ENCODE measurements at regions not wholly inside any gene's neighbourhood (a gene's known extent, or its start where the extent isn't known, plus 50 kb on each side); places are given as distances from the start of the nearest gene placed in this dataset.

- no peak overlapping the region for H3K27ac ChIP-seq (ENCODE audit: extremely low read length, insufficient read depth, low read length)
- DNase-seq (ENCODE audit: low spot score) (no peak), FAIRE-seq (no peak), ATAC-seq (no peak)
- peaks cover 12% of the 10 kb centered on the region for H3K9me3 ChIP-seq (ENCODE audit: low read length)
- ChIA-PET CTCF (ENCODE audit: low intra/inter-chr PET ratio, low total read pairs) (no interaction called here), POLR2A (no interaction called here)
- H3K4me2 ChIP-seq (ENCODE audit: low read depth, low read length), result no peak overlapping the region
- 17% methylated on average over 3 of the region's 3 CpGs for WGBS (ENCODE audit: low lambda C conversion rate)
- H3K79me2 ChIP-seq (ENCODE audit: insufficient read depth, low read length), result no peaks in the 10 kb centered on the region
- no peak overlapping the region for H3K4me3 ChIP-seq (replicated peaks in 1 of 3; ENCODE audit: insufficient read depth in 1 of 3, low read depth in 2 of 3, low read length in 3 of 3)
- no peaks in the 10 kb centered on the region for H3K27me3 ChIP-seq (ENCODE audit: control insufficient read depth in 1 of 2, insufficient read depth in 2 of 2, low read length in 2 of 2)
- H2AFZ ChIP-seq (ENCODE audit: low read length), result no peak overlapping the region
- in situ Hi-C loops (cut with HindIII; ENCODE audit: extremely low pct_ligation_motif_present, low pct_unique_long_range_greater_than_20kb) (no loop called here), intact Hi-C loops (cut with micrococcal nuclease; ENCODE audit: unreplicated experiment) (no loop called here)
- H4K20me1 ChIP-seq (ENCODE audit: insufficient read depth, low read length), result no peaks in the 10 kb centered on the region
- H3K4me1 ChIP-seq (ENCODE audit: insufficient read depth, low read length), result no peaks in the 10 kb centered on the region
- H3K9ac ChIP-seq (ENCODE audit: insufficient read depth, low read depth, low read length), result no peak overlapping the region
- TF ChIP-seq SAFB2 (CRISPR knock-in tag; IDR thresholded peaks at IDR 0.05; ENCODE audit: borderline replicate concordance, low read depth) (no peak), MTA1 (CRISPR knock-in tag; IDR thresholded peaks at IDR 0.05; ENCODE audit: borderline replicate concordance) (no peak), MAFK (conservative IDR thresholded peaks at IDR 0.05 in 1 of 2, IDR thresholded peaks at IDR 0.05 in 1 of 2; ENCODE audit: low read length in 2 of 2) (peak in 1 of 2 experiments; percentile 38; a peak in 1 of 4 replicates), ZNF235 (CRISPR knock-in tag; IDR thresholded peaks at IDR 0.05; ENCODE audit: borderline replicate concordance) (no peak)
- no peaks in the 10 kb centered on the region for H3K36me3 ChIP-seq (replicated peaks in 1 of 2; ENCODE audit: control insufficient read depth in 1 of 2, insufficient read depth in 2 of 2, low read length in 2 of 2)
- no TSS peak for BruUV-seq (replicated peaks)
Measured at GRCh38 chr5:144882739-144883283, 712.1 kb downstream of the KCTD16 start.

DNA sequence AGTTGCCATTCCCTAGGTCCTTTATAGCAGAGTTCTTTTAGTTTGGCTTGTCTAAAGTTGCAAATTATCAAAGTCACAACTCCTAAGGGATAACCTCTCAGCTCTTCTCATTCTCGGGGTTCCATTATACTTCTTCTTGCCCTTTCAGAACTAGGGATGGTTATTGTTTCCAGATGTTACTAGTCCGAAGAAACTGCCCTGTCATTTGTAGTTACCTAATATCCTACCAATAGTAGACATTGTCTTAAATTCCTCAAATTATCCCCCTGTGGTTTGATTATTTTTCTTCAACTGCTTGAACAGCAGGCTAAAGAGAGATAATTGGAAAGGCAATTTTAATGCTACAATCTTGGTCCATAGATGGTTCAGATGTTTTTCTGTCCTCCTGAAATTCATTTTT lies 709.8 kb downstream of the KCTD16 start:
- no peaks in the 10 kb centered on the region for H3K36me3 ChIP-seq (replicated peaks in 1 of 2; ENCODE audit: control insufficient read depth in 1 of 2, insufficient read depth in 2 of 2, low read length in 2 of 2)
- H2AFZ ChIP-seq (ENCODE audit: low read length), result no peak overlapping the region
- intact Hi-C loops (cut with micrococcal nuclease; ENCODE audit: unreplicated experiment) (no loop called here), in situ Hi-C loops (cut with HindIII; ENCODE audit: extremely low pct_ligation_motif_present, low pct_unique_long_range_greater_than_20kb) (no loop called here)
- CTCF ChIA-PET (ENCODE audit: low intra/inter-chr PET ratio, low total read pairs), result no interaction called here
- H3K27me3 ChIP-seq (ENCODE audit: control insufficient read depth in 1 of 2, insufficient read depth in 2 of 2, low read length in 2 of 2), result no peaks in the 10 kb centered on the region
- no peaks in the 10 kb centered on the region for H3K79me2 ChIP-seq (ENCODE audit: insufficient read depth, low read length)
- no TSS peak for BruUV-seq (replicated peaks)
- ATAC-seq, result no peak
- no peaks in the 10 kb centered on the region for H4K20me1 ChIP-seq (ENCODE audit: insufficient read depth, low read length)
- WGBS (ENCODE audit: low lambda C conversion rate), result 0% methylated on average over 2 of the region's 2 CpGs
- FAIRE-seq, result no peak
- no peak overlapping the region for H3K27ac ChIP-seq (ENCODE audit: extremely low read length, insufficient read depth, low read length)
- H3K9me3 ChIP-seq (ENCODE audit: low read length), result peaks cover 9% of the 10 kb centered on the region; the same call in 1 of the 2 replicates
- POLR2A ChIA-PET, result no interaction called here
- no peaks in the 10 kb centered on the region for H3K4me1 ChIP-seq (ENCODE audit: insufficient read depth, low read length)
- H3K4me3 ChIP-seq (replicated peaks in 1 of 3; ENCODE audit: insufficient read depth in 1 of 3, low read depth in 2 of 3, low read length in 3 of 3), result no peak overlapping the region
- H3K4me2 ChIP-seq (ENCODE audit: low read depth, low read length), result no peak overlapping the region
- no peak for DNase-seq (ENCODE audit: low spot score)
- H3K9ac ChIP-seq (ENCODE audit: insufficient read depth, low read depth, low read length), result no peak overlapping the region
- TF ChIP-seq CBFB (CRISPR knock-in tag; IDR thresholded peaks at IDR 0.05) (no peak), AGO2 (optimal IDR thresholded peaks at IDR 0.05; ENCODE audit: low read depth, low read length) (no peak), KAT7 (CRISPR knock-in tag; IDR thresholded peaks at IDR 0.05; ENCODE audit: borderline replicate concordance) (no peak), ZNF83 (CRISPR knock-in tag; IDR thresholded peaks at IDR 0.05; ENCODE audit: borderline replicate concordance) (no peak), GFI1 (CRISPR knock-in tag; IDR thresholded peaks at IDR 0.05; ENCODE audit: borderline replicate concordance) (no peak), MAX (IDR thresholded peaks at IDR 0.05) (no peak), SPEN (CRISPR knock-in tag; IDR thresholded peaks at IDR 0.05; ENCODE audit: low read depth) (no peak), ZNF773 (CRISPR knock-in tag; IDR thresholded peaks at IDR 0.05; ENCODE audit: borderline replicate concordance) (no peak), NBN (conservative IDR thresholded peaks at IDR 0.05) (no peak), MED13 (CRISPR knock-in tag; IDR thresholded peaks at IDR 0.05) (no peak), KDM3A (CRISPR knock-in tag; IDR thresholded peaks at IDR 0.05; ENCODE audit: low read depth) (no peak)
- TF ChIP-seq, protein P1, sequence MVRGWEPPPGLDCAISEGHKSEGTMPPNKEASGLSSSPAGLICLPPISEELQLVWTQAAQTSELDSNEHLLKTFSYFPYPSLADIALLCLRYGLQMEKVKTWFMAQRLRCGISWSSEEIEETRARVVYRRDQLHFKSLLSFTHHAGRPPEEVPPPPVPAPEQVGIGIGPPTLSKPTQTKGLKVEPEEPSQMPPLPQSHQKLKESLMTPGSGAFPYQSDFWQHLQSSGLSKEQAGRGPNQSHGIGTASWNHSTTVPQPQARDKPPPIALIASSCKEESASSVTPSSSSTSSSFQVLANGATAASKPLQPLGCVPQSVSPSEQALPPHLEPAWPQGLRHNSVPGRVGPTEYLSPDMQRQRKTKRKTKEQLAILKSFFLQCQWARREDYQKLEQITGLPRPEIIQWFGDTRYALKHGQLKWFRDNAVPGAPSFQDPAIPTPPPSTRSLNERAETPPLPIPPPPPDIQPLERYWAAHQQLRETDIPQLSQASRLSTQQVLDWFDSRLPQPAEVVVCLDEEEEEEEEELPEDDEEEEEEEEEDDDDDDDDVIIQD (CRISPR knock-in tag; IDR thresholded peaks at IDR 0.05; ENCODE audit: low read depth), result no peak
- TF ChIP-seq, protein P2, sequence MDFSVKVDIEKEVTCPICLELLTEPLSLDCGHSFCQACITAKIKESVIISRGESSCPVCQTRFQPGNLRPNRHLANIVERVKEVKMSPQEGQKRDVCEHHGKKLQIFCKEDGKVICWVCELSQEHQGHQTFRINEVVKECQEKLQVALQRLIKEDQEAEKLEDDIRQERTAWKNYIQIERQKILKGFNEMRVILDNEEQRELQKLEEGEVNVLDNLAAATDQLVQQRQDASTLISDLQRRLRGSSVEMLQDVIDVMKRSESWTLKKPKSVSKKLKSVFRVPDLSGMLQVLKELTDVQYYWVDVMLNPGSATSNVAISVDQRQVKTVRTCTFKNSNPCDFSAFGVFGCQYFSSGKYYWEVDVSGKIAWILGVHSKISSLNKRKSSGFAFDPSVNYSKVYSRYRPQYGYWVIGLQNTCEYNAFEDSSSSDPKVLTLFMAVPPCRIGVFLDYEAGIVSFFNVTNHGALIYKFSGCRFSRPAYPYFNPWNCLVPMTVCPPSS (IDR thresholded peaks at IDR 0.05), result no peak

All from HepG2 (cell line).